HCT116 (cell line): ENCODE measurements at regions not wholly inside any gene's neighbourhood (a gene's known extent, or its start where the extent isn't known, plus 50 kb on each side); places are given as distances from the start of the nearest gene placed in this dataset.

Source experiments
- ATAC-seq: fragments of 200-7000 bp; cut with Tn5 transposase; 2 replicates; pipeline ENCODE4 v1.9.1; 2020; ENCODE audit warnings: mild to moderate bottlenecking, moderate library complexity
- BruUV-seq: library from RNA; stranded (reverse); fragments of 400-500 nt; replicated peaks from 2 replicates; lab custom pipeline; 2021; lab: Mats Ljungman, UMichigan
- CTCF ChIA-PET: fragments of 300-600 bp; sonication (Branson Sonifier 250); formaldehyde crosslinking; loops from one replicate; lab custom pipeline; 2021; ENCODE audit warnings: antibody characterized with exemption; lab: Charles Lee
- POLR2A ChIA-PET: fragments of 300-600, 350-600 bp; sonication (Branson Sonifier 250); formaldehyde crosslinking; loops from one replicate; lab custom pipeline; 2021; ENCODE audit warnings: antibody characterized with exemption; lab: Charles Lee
- RAD21 ChIA-PET, 2 experiments: fragments of 300-600 bp; sonication (Branson Sonifier 250); formaldehyde crosslinking; loops; one replicate each; lab custom pipeline; 2023; ENCODE audit warnings: low total read pairs in 2 of 2; ENCODE audit not compliant: uncharacterized antibody in 2 of 2, unreplicated experiment in 2 of 2, low non-redundant PET in 1 of 2; lab: Charles Lee
- DNase-seq: peaks from one replicate; pipeline ENCODE4 v3.0.0-alpha.2; 2010; ENCODE audit warnings: low read depth, low spot score
- H2AFZ ChIP-seq: fragments of 200-600 bp; shearing (Covaris generic), sonication (generic); 2 replicates; pipeline ENCODE4 v1.6.1; 2017; ENCODE audit warnings: low read depth, mixed run types, mixed read lengths, antibody characterized with exemption, low read length; ENCODE audit not compliant: poor library complexity, severe bottlenecking
- H3K27ac ChIP-seq: 2 replicates; pipeline ENCODE4 v1.5.1; 2012; ENCODE audit warnings: low read depth, low read length
- H3K27me3 ChIP-seq: fragments of 200-600 bp; sonication (generic); 2 replicates; pipeline ENCODE4 v1.6.1; 2016; ENCODE audit warnings: mixed run types, low read length, mixed read lengths; ENCODE audit not compliant: insufficient read depth
- H3K36me3 ChIP-seq, 2 experiments: fragments of 200-500 bp in 1 of 2; fragments of 200-600 bp in 1 of 2; sonication (Bioruptor generic) in 1 of 2; sonication (generic) in 1 of 2; 2 replicates each; pipeline versions ENCODE4 v1.5.1 to v1.6.1; 2014 to 2016; ENCODE audit warnings: low read length in 2 of 2, inconsistent platforms in 1 of 2, mixed read lengths in 1 of 2, mixed run types in 1 of 2; ENCODE audit not compliant: insufficient read depth in 2 of 2, control insufficient read depth in 1 of 2
- H3K4me1 ChIP-seq, 2 experiments: fragments of 200-600 bp in 1 of 2; sonication (generic) in 1 of 2; 2 replicates each; pipeline versions ENCODE4 v1.5.1 to v1.6.1; 2012 to 2017; ENCODE audit warnings: low read length in 2 of 2, inconsistent platforms in 1 of 2, mild to moderate bottlenecking in 1 of 2, mixed read lengths in 1 of 2, mixed run types in 1 of 2, moderate library complexity in 1 of 2; ENCODE audit not compliant: insufficient read depth in 2 of 2, control insufficient read depth in 1 of 2
- H3K4me2 ChIP-seq: fragments of 200-600 bp; sonication (generic); 2 replicates; pipeline ENCODE4 v1.6.1; 2017; ENCODE audit warnings: mixed run types, low read length, mixed read lengths
- H3K4me3 ChIP-seq, 2 experiments: fragments of 200-600 bp in 1 of 2; sonication (generic) in 1 of 2; replicated peaks in 1 of 2; 2 replicates each; pipeline ENCODE4 v1.5.1; 2011 to 2016; ENCODE audit warnings: low read length in 2 of 2, control low read depth in 1 of 2, low read depth in 1 of 2, mild to moderate bottlenecking in 1 of 2, mixed read lengths in 1 of 2, mixed run types in 1 of 2
- H3K79me2 ChIP-seq: fragments of 200-600 bp; sonication (generic); 2 replicates; pipeline ENCODE4 v1.6.1; 2017; ENCODE audit warnings: mild to moderate bottlenecking, mixed run types, low read length, moderate library complexity, mixed read lengths; ENCODE audit not compliant: insufficient read depth
- H3K9ac ChIP-seq: fragments of 200-600 bp; sonication (generic); 2 replicates; pipeline ENCODE4 v1.6.1; 2016; ENCODE audit warnings: low read length, mixed read lengths
- H3K9me2 ChIP-seq: fragments of 200-600 bp; sonication (generic), shearing (Covaris generic); 2 replicates; pipeline ENCODE4 v1.6.1; 2017; ENCODE audit warnings: mixed run types, mild to moderate bottlenecking, moderate library complexity; ENCODE audit not compliant: insufficient read depth
- H3K9me3 ChIP-seq, 2 experiments: fragments of 200-500 bp in 1 of 2; fragments of 200-600 bp in 1 of 2; sonication (Bioruptor generic) in 1 of 2; sonication (generic) in 1 of 2; 2 replicates each; pipeline ENCODE4 v1.6.1; 2014 to 2017; ENCODE audit warnings: low read length in 2 of 2, mixed read lengths in 2 of 2, inconsistent platforms in 1 of 2, low read depth in 1 of 2, mild to moderate bottlenecking in 1 of 2, mixed run types in 1 of 2, moderate library complexity in 1 of 2; ENCODE audit not compliant: control insufficient read depth in 1 of 2, insufficient read depth in 1 of 2
- H4K20me1 ChIP-seq: fragments of 200-600 bp; sonication (generic), shearing (Covaris generic); 2 replicates; pipeline ENCODE4 v1.6.1; 2017; ENCODE audit warnings: mixed run types, mild to moderate bottlenecking, moderate library complexity; ENCODE audit not compliant: insufficient read depth
- ATF3 ChIP-seq: IDR thresholded peaks from 2 replicates; pipeline ENCODE4 v1.6.1; 2012
- EGR1 ChIP-seq: IDR thresholded peaks from 2 replicates; pipeline ENCODE4 v1.6.1; 2012; ENCODE audit warnings: low read depth
- POLR2A ChIP-seq: IDR thresholded peaks from 2 replicates; pipeline ENCODE4 v1.7.0; 2011; ENCODE audit warnings: borderline replicate concordance; ENCODE audit not compliant: insufficient read depth, insufficient read length; ENCODE audit errors: extremely low read depth
- POLR2AphosphoS5 ChIP-seq: IDR thresholded peaks from 2 replicates; pipeline ENCODE4 v1.6.1; 2011; ENCODE audit warnings: mild to moderate bottlenecking, low read depth, low read length, moderate library complexity
- SP1 ChIP-seq: IDR thresholded peaks from 2 replicates; pipeline ENCODE4 v1.6.1; 2012; ENCODE audit warnings: low read depth
- YY1 ChIP-seq: IDR thresholded peaks from 2 replicates; pipeline ENCODE4 v1.6.1; 2011; ENCODE audit warnings: low read length, low read depth, moderate library complexity, mild to moderate bottlenecking; ENCODE audit not compliant: insufficient replicate concordance; ENCODE audit errors: extremely low read depth
- intact Hi-C: fragments of 100-400 bp; cut with micrococcal nuclease; formaldehyde crosslinking; loops from 2 replicates; pipeline ENCODE4 v1.10.0; 2022

DNA sequence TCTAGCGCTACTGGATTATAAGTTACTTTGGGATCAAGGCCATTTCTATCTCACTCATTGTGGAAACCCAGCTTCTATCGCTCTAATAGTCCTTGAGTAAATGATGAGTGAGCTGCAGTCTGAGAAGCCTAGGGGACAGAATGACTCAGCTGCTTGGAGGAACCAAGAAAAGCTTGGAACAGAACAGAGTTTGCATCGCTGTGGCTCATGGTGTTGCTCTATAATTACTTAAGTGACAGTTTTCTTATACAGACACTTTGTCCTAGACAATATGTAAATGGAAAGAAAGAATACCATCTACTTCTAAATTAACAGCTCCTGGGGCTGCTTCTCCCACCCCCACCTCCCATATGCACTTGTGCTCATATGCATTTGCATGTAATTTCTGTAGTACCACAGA lies 156.9 kb downstream of the SLIT2 start:
- POLR2A ChIA-PET, result no interaction called here
- H3K27ac ChIP-seq, result no peak overlapping the region
- CTCF ChIA-PET, result interaction anchor here (0.6 kb wide), 1 partner anchor 14 kb away, joined by 3 read pairs; no protein-coding TSS in a partner anchor
- H3K27me3 ChIP-seq, result peaks cover 8% of the 10 kb centered on the region; the same call in 1 of the 2 replicates
- no TSS peak for BruUV-seq
- no peak for DNase-seq
- H3K9me2 ChIP-seq, result no peaks in the 10 kb centered on the region
- no peak overlapping the region for H3K4me2 ChIP-seq
- no peaks in the 10 kb centered on the region for H3K79me2 ChIP-seq
- H4K20me1 ChIP-seq, result no peaks in the 10 kb centered on the region
- H3K36me3 ChIP-seq, result no peaks in the 10 kb centered on the region
- RAD21 ChIA-PET, result no interaction called here
- no peaks in the 10 kb centered on the region for H3K9me3 ChIP-seq
- H2AFZ ChIP-seq, result no peak overlapping the region
- H3K4me3 ChIP-seq, result no peak overlapping the region
- no peaks in the 10 kb centered on the region; a peak in 1 of 4 replicates for H3K4me1 ChIP-seq
- H3K9ac ChIP-seq, result no peak overlapping the region
- ATAC-seq, result no peak
- intact Hi-C loops, result no loop called here
- TF ChIP-seq EGR1 (no peak), POLR2A (no peak), SP1 (no peak)

DNA sequence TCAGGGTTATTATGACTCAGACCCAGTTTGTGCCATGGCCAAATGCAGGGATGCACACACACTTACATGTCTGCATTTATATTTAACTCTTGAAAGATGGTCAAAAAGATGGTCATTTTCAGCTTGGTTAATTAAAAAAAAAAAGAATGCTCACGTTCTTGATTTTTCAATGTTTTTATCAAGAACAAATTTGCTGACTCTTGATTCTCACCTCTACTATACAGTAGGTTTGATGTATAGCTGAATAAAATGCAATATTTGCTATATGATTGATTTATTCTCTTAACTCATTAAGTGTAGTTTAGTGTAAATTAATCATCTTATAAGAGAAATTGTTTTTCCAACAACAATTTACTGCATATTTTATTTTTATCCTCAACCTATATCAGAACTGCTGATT lies 160.4 kb downstream of the SLIT2 start:
- DNase-seq (no peak), ATAC-seq (no peak)
- H3K27me3 ChIP-seq, result peaks cover 8% of the 10 kb centered on the region; the same call in 1 of the 2 replicates
- ChIA-PET RAD21 (no interaction called here), POLR2A (no interaction called here), CTCF (no interaction called here)
- H3K9me2 ChIP-seq, result no peaks in the 10 kb centered on the region
- no peak overlapping the region for H3K4me2 ChIP-seq
- H3K9me3 ChIP-seq, result no peaks in the 10 kb centered on the region
- no TSS peak for BruUV-seq
- H3K4me3 ChIP-seq, result no peak overlapping the region
- H3K27ac ChIP-seq, result no peak overlapping the region
- H3K36me3 ChIP-seq, result no peaks in the 10 kb centered on the region
- intact Hi-C loops, result no loop called here
- H3K4me1 ChIP-seq, result no peaks in the 10 kb centered on the region; a peak in 1 of 4 replicates
- no peaks in the 10 kb centered on the region for H3K79me2 ChIP-seq
- no peak overlapping the region for H2AFZ ChIP-seq
- TF ChIP-seq ATF3 (no peak), POLR2AphosphoS5 (no peak), YY1 (no peak)
- no peak overlapping the region for H3K9ac ChIP-seq
- no peaks in the 10 kb centered on the region for H4K20me1 ChIP-seq
